HL-60 (cell line): ENCODE measurements at regions not wholly inside any gene's neighbourhood (a gene's known extent, or its start where the extent isn't known, plus 50 kb on each side); places are given as distances from the start of the nearest gene placed in this dataset.

ENCODE experiments used
- CTCF ChIP-seq: IDR thresholded peaks from one replicate; pipeline ENCODE4 v1.5.1; 2011; ENCODE audit warnings: low read length, control low read depth, inconsistent platforms; ENCODE audit not compliant: insufficient read depth
- GABPA ChIP-seq: IDR thresholded peaks from 2 replicates; pipeline ENCODE4 v1.6.1; 2012; ENCODE audit warnings: low read depth
- POLR2AphosphoS5 ChIP-seq: IDR thresholded peaks from 2 replicates; pipeline ENCODE4 v1.6.1; 2012; ENCODE audit warnings: low read depth
- REST ChIP-seq: IDR thresholded peaks from 2 replicates; pipeline ENCODE4 v1.6.1; 2012; ENCODE audit warnings: low read depth; ENCODE audit not compliant: insufficient replicate concordance

GRCh38 chr13:87147076-87147475 is 524.1 kb upstream of the SLITRK5 start:
- no peak for TF ChIP-seq CTCF
- no peak for TF ChIP-seq POLR2AphosphoS5
- no peak for TF ChIP-seq REST
- no peak for TF ChIP-seq GABPA
